Transverse colon (tissue), 3 donors: ENCODE measurements at regions not wholly inside any gene's neighbourhood (a gene's known extent, or its start where the extent isn't known, plus 50 kb on each side); places are given as distances from the start of the nearest gene placed in this dataset.

ENCODE experiments used
- CTCF ChIP-seq, 5 experiments: fragments of 200-600 bp in 3 of 5; fragments of 450-650 bp in 2 of 5; sonication (generic) in 3 of 5; IDR thresholded peaks; 1 replicate in 2 of 5; 2 replicates in 3 of 5; pipeline ENCODE4 v1.5.1; 2016 to 2017; ENCODE audit warnings: antibody characterized with exemption in 5 of 5, inconsistent platforms in 3 of 5, mild to moderate bottlenecking in 2 of 5, moderate library complexity in 1 of 5
- EP300 ChIP-seq: sonication (generic); formaldehyde crosslinking; IDR thresholded peaks from one replicate; pipeline ENCODE4 v1.6.1; 2017; ENCODE audit warnings: antibody characterized with exemption, low read depth
- POLR2A ChIP-seq: fragments of 450-650 bp; IDR thresholded peaks from one replicate; pipeline ENCODE4 v1.6.1; 2016; ENCODE audit warnings: antibody characterized with exemption, mild to moderate bottlenecking, moderate library complexity

GRCh38 chr13:76361868-76362267, 524.3 kb downstream of the KCTD12 start:
- TF ChIP-seq POLR2A (no peak), EP300 (no peak), CTCF (IDR thresholded peaks at IDR 0.05) (no peak)
